Hepatocyte (in vitro differentiated cells): ENCODE measurements at regions not wholly inside any gene's neighbourhood (a gene's known extent, or its start where the extent isn't known, plus 50 kb on each side); places are given as distances from the start of the nearest gene placed in this dataset.

Experiments
- CTCF ChIP-seq: fragments of 200-600 bp; sonication (generic); IDR thresholded peaks from 2 replicates; pipeline ENCODE4 v1.5.1; 2016; ENCODE audit warnings: antibody characterized with exemption, mild to moderate bottlenecking; ENCODE audit not compliant: poor library complexity
- EZH2 ChIP-seq: fragments of 200-600 bp; sonication (generic); IDR thresholded peaks from 2 replicates; pipeline ENCODE4 v1.6.1; 2016; ENCODE audit warnings: antibody characterized with exemption, mild to moderate bottlenecking, borderline replicate concordance
- EZH2phosphoT487 ChIP-seq: fragments of 200-600 bp; sonication (generic); IDR thresholded peaks from one replicate; pipeline ENCODE4 v1.6.1; 2018; ENCODE audit warnings: antibody characterized with exemption, mild to moderate bottlenecking, low read depth, moderate library complexity; ENCODE audit not compliant: unreplicated experiment, severe bottlenecking

GRCh38 chr17:65311261-65311660 is 174.1 kb downstream of the RGS9 start:
- TF ChIP-seq EZH2 (no peak), CTCF (no peak), EZH2phosphoT487 (no peak)
